HepG2 (cell line): ENCODE measurements at regions not wholly inside any gene's neighbourhood (a gene's known extent, or its start where the extent isn't known, plus 50 kb on each side); places are given as distances from the start of the nearest gene placed in this dataset.

Source experiments
- ATAC-seq: fragments of 200-7000 bp; cut with Tn5 transposase; 3 replicates; pipeline ENCODE4 v1.9.1; 2020; ENCODE audit warnings: mild to moderate bottlenecking, moderate library complexity
- BruUV-seq: library from RNA; stranded (reverse); fragments of 400-500 nt; replicated peaks from 2 replicates; lab custom pipeline; 2021; lab: Mats Ljungman, UMichigan
- CTCF ChIA-PET: fragments of 300-600 bp; formaldehyde crosslinking; extraction: SDS; loops from one replicate; lab custom pipeline; 2021; ENCODE audit warnings: low total read pairs, inconsistent platforms, low intra/inter-chr PET ratio; lab: Yijun Ruan, JAX
- POLR2A ChIA-PET: fragments of 350-600 bp; sonication (Branson Sonifier 250); formaldehyde crosslinking; loops from one replicate; lab custom pipeline; 2020; ENCODE audit warnings: antibody characterized with exemption, inconsistent platforms; lab: Yijun Ruan, JAX
- DNase-seq: peaks from one replicate; pipeline ENCODE4 v3.0.0-alpha.2; 2015; ENCODE audit warnings: low spot score
- FAIRE-seq: peaks from 3 replicates; lab custom pipeline; 2011; peaks lifted over from hg19 to GRCh38; lab: Jason Lieb, UNC
- H2AFZ ChIP-seq: one replicate; pipeline ENCODE4 v1.6.1; 2011; ENCODE audit warnings: low read length, inconsistent platforms
- H3K27ac ChIP-seq: fragments of 300-600 bp; 3 replicates; pipeline ENCODE4 v1.8.0; 2011; ENCODE audit warnings: mixed run types, mild to moderate bottlenecking, mixed read lengths, low read length, inconsistent platforms; ENCODE audit not compliant: insufficient read depth; ENCODE audit errors: extremely low read length
- H3K27me3 ChIP-seq, 2 experiments: fragments of 200-600 bp in 1 of 2; 2 replicates in 1 of 2; 3 replicates in 1 of 2; pipeline versions ENCODE4 v1.6.0 to v1.8.0; 2011; ENCODE audit warnings: low read length in 2 of 2, mild to moderate bottlenecking in 2 of 2, moderate library complexity in 2 of 2, inconsistent platforms in 1 of 2; ENCODE audit not compliant: insufficient read depth in 2 of 2, control insufficient read depth in 1 of 2
- H3K36me3 ChIP-seq, 2 experiments: fragments of 200-600 bp in 1 of 2; replicated peaks in 1 of 2; 2 replicates in 1 of 2; 3 replicates in 1 of 2; pipeline versions ENCODE4 v1.5.1 to v1.8.0; 2011; ENCODE audit warnings: low read length in 2 of 2, inconsistent platforms in 1 of 2; ENCODE audit not compliant: insufficient read depth in 2 of 2, control insufficient read depth in 1 of 2
- H3K4me1 ChIP-seq: 2 replicates; pipeline ENCODE4 v1.5.1; 2012; ENCODE audit warnings: low read length, inconsistent platforms; ENCODE audit not compliant: insufficient read depth
- H3K4me2 ChIP-seq: 2 replicates; pipeline ENCODE4 v1.6.0; 2011; ENCODE audit warnings: low read depth, low read length, inconsistent platforms
- H3K4me3 ChIP-seq, 3 experiments: fragments of 200-600 bp in 1 of 3; sonication (generic), shearing (Covaris generic) in 1 of 3; replicated peaks in 1 of 3; 2 replicates each; pipeline ENCODE4 v1.5.1; 2011 to 2016; ENCODE audit warnings: low read length in 3 of 3, inconsistent platforms in 2 of 3, low read depth in 2 of 3, mild to moderate bottlenecking in 2 of 3, control low read depth in 1 of 3, mixed read lengths in 1 of 3; ENCODE audit not compliant: insufficient read depth in 1 of 3
- H3K79me2 ChIP-seq: one replicate; pipeline ENCODE4 v1.6.1; 2011; ENCODE audit warnings: low read length, inconsistent platforms; ENCODE audit not compliant: insufficient read depth
- H3K9ac ChIP-seq: 2 replicates; pipeline ENCODE4 v1.6.0; 2011; ENCODE audit warnings: mild to moderate bottlenecking, low read depth, low read length, inconsistent platforms; ENCODE audit not compliant: insufficient read depth
- H3K9me3 ChIP-seq: 2 replicates; pipeline ENCODE4 v1.5.1; 2012; ENCODE audit warnings: mild to moderate bottlenecking, low read length
- H4K20me1 ChIP-seq: 2 replicates; pipeline ENCODE4 v1.6.0; 2011; ENCODE audit warnings: inconsistent platforms, mild to moderate bottlenecking, low read length, moderate library complexity; ENCODE audit not compliant: insufficient read depth
- FOXJ3 ChIP-seq: sonication (generic); formaldehyde crosslinking; IDR thresholded peaks from 2 replicates; pipeline ENCODE4 v1.4.0; 2020; ENCODE audit warnings: missing genetic modification reagents, mild to moderate bottlenecking, borderline replicate concordance
- HHEX ChIP-seq: IDR thresholded peaks from 2 replicates; pipeline ENCODE4 v1.6.1; 2016; ENCODE audit warnings: control low read depth
- PLRG1 ChIP-seq: fragments of 450-650 bp; conservative IDR thresholded peaks from 2 replicates; pipeline ENCODE4 v1.6.1; 2016
- PRDM10 ChIP-seq: sonication (generic); formaldehyde crosslinking; IDR thresholded peaks from 2 replicates; pipeline ENCODE4 v1.4.0; 2020; ENCODE audit warnings: low read depth, missing genetic modification reagents
- ZFP36L1 ChIP-seq: sonication (generic); formaldehyde crosslinking; IDR thresholded peaks from 2 replicates; pipeline ENCODE4 v1.8.0; 2022; ENCODE audit warnings: mild to moderate bottlenecking, missing genetic modification reagents, moderate library complexity
- ZHX2 ChIP-seq, 2 experiments: sonication (generic) in 1 of 2; formaldehyde crosslinking in 1 of 2; IDR thresholded peaks; 2 replicates each; pipeline versions ENCODE4 v1.6.1 to v1.9.0; 2014 to 2022; ENCODE audit warnings: antibody characterized with exemption in 1 of 2, borderline replicate concordance in 1 of 2, inconsistent platforms in 1 of 2, low read depth in 1 of 2, missing genetic modification reagents in 1 of 2
- ZNF562 ChIP-seq: sonication (generic); formaldehyde crosslinking; IDR thresholded peaks from 2 replicates; pipeline ENCODE4 v1.8.0; 2022; ENCODE audit warnings: missing genetic modification reagents, borderline replicate concordance
- ZNF883 ChIP-seq: sonication (generic); formaldehyde crosslinking; IDR thresholded peaks from 2 replicates; pipeline ENCODE4 v1.5.1; 2020; ENCODE audit warnings: mild to moderate bottlenecking, missing genetic modification reagents; ENCODE audit errors: not compliant biosample characterization
- WGBS: methylation state at CpG from one replicate; pipeline ENCODE4 v1.1.6; 2017; ENCODE audit warnings: low lambda C conversion rate; 5-methylcytosine and 5-hydroxymethylcytosine counted together
- in situ Hi-C: cut with HindIII; loops from 2 replicates; pipeline ENCODE4 v1.10.0; 2017; ENCODE audit warnings: low pct_unique_long_range_greater_than_20kb; ENCODE audit not compliant: extremely low pct_ligation_motif_present
- intact Hi-C: fragments of 100-400 bp; cut with micrococcal nuclease; formaldehyde crosslinking; loops from one replicate; pipeline ENCODE4 v1.10.0; 2022; ENCODE audit not compliant: unreplicated experiment

- BruUV-seq: no TSS peak
- 2% methylated on average over 3 of the region's 3 CpGs for whole genome bisulfite sequencing
These were observed 161.3 kb downstream of the FBLN2 start for GRCh38 chr3:13710251-13710650.

More at GRCh38 chr3:13710251-13710650, 161.3 kb downstream of the FBLN2 start:
- no peak for DNase-seq
- Histone ChIP-seq H3K4me3 (no peak overlapping the region), H2AFZ (no peak overlapping the region), H3K27ac (no peak overlapping the region), H3K36me3 (no peaks in the 10 kb centered on the region), H3K4me1 (no peaks in the 10 kb centered on the region), H3K4me2 (no peak overlapping the region), H4K20me1 (no peaks in the 10 kb centered on the region), H3K79me2 (no peaks in the 10 kb centered on the region)
- FAIRE-seq: no peak
- no peak for ATAC-seq
- POLR2A ChIA-PET: no interaction called here
- CTCF ChIA-PET: no interaction called here
- in situ Hi-C loops: no loop called here
- intact Hi-C loops: no loop called here
- TF ChIP-seq ZFP36L1 (CRISPR knock-in tag) (no peak), FOXJ3 (CRISPR knock-in tag) (no peak), ZNF562 (CRISPR knock-in tag) (no peak), HHEX (no peak), ZHX2 (IDR thresholded peaks at IDR 0.05; ENCODE audit: low read depth) (no peak), ZHX2 (CRISPR knock-in tag; IDR thresholded peaks at IDR 0.05; ENCODE audit: borderline replicate concordance) (no peak), PLRG1 (no peak), PRDM10 (CRISPR knock-in tag) (no peak), ZNF883 (CRISPR knock-in tag) (no peak)
- TF ChIP-seq, all 625 proteins: peak for 0
- Histone ChIP-seq H3K9me3 (no peaks in the 10 kb centered on the region), H3K9ac (no peak overlapping the region), H3K27me3 (no peaks in the 10 kb centered on the region)
